Progenitor cell of endocrine pancreas (in vitro differentiated cells): ENCODE measurements at regions not wholly inside any gene's neighbourhood (a gene's known extent, or its start where the extent isn't known, plus 50 kb on each side); places are given as distances from the start of the nearest gene placed in this dataset.

Source experiments
- DNase-seq: peaks from one replicate; pipeline ENCODE4 v3.0.0; 2021; ENCODE audit warnings: low spot score; ENCODE audit not compliant: unreplicated experiment
- H3K27ac Mint-ChIP-seq: 2 replicates; pipeline ENCODE4 v1.8.0; 2021; ENCODE audit warnings: mild to moderate bottlenecking, moderate library complexity, mixed read lengths
- H3K27me3 Mint-ChIP-seq: 2 replicates; pipeline ENCODE4 v1.8.0; 2021; ENCODE audit warnings: mixed read lengths
- H3K36me3 Mint-ChIP-seq: 2 replicates; pipeline ENCODE4 v1.8.0; 2022; ENCODE audit warnings: mixed read lengths; ENCODE audit not compliant: insufficient read depth
- H3K4me1 Mint-ChIP-seq: 2 replicates; pipeline ENCODE4 v1.8.0; 2021; ENCODE audit warnings: low read depth, mixed read lengths
- H3K4me3 Mint-ChIP-seq: 2 replicates; pipeline ENCODE4 v1.8.0; 2021; ENCODE audit warnings: low read depth, mild to moderate bottlenecking, moderate library complexity, mixed read lengths
- H3K9me3 Mint-ChIP-seq: 2 replicates; pipeline ENCODE4 v1.8.0; 2021; ENCODE audit warnings: low read depth, mixed read lengths
- CTCF ChIP-seq: fragments of 200-600 bp; sonication (generic); IDR thresholded peaks from one replicate; pipeline ENCODE4 v1.5.0; 2021; ENCODE audit warnings: antibody characterized with exemption, mild to moderate bottlenecking; ENCODE audit not compliant: unreplicated experiment

- H3K4me3 Mint-ChIP-seq, result no peak overlapping the region
- no peaks in the 10 kb centered on the region for H3K36me3 Mint-ChIP-seq
- no peak overlapping the region for H3K27ac Mint-ChIP-seq
- DNase-seq, result no peak
- H3K9me3 Mint-ChIP-seq, result no peaks in the 10 kb centered on the region
- peaks cover 35% of the 10 kb centered on the region for H3K27me3 Mint-ChIP-seq
- peaks cover 9% of the 10 kb centered on the region for H3K4me1 Mint-ChIP-seq
- no peak for TF ChIP-seq CTCF
Measured at GRCh38 chr1:22385537-22385936, 66.1 kb upstream of the ZBTB40 start.

- peaks cover 9% of the 10 kb centered on the region for H3K4me1 Mint-ChIP-seq
- no peaks in the 10 kb centered on the region for H3K36me3 Mint-ChIP-seq
- no peak for DNase-seq
- no peak overlapping the region for H3K4me3 Mint-ChIP-seq
- H3K9me3 Mint-ChIP-seq, result no peaks in the 10 kb centered on the region
- TF ChIP-seq CTCF, result no peak
- H3K27me3 Mint-ChIP-seq, result peaks cover 41% of the 10 kb centered on the region
- no peak overlapping the region for H3K27ac Mint-ChIP-seq
Measured at GRCh38 chr1:22386774-22387173, 64.9 kb upstream of the ZBTB40 start.

- no peak overlapping the region for H3K27ac Mint-ChIP-seq
- H3K36me3 Mint-ChIP-seq, result no peaks in the 10 kb centered on the region
- TF ChIP-seq CTCF, result no peak
- H3K4me3 Mint-ChIP-seq, result no peak overlapping the region
- H3K27me3 Mint-ChIP-seq, result peaks cover 44% of the 10 kb centered on the region
- H3K9me3 Mint-ChIP-seq, result no peaks in the 10 kb centered on the region
- DNase-seq, result no peak
- H3K4me1 Mint-ChIP-seq, result peaks cover 9% of the 10 kb centered on the region
Measured at GRCh38 chr1:22387919-22388580, 63.6 kb upstream of the ZBTB40 start.

- Mint-ChIP-seq H3K9me3 (no peaks in the 10 kb centered on the region), H3K27me3 (peaks cover 43% of the 10 kb centered on the region), H3K27ac (no peak overlapping the region), H3K4me3 (no peak overlapping the region), H3K36me3 (no peaks in the 10 kb centered on the region), H3K4me1 (peaks cover 9% of the 10 kb centered on the region)
- no peak for TF ChIP-seq CTCF
- DNase-seq, result no peak
Measured at GRCh38 chr1:22388671-22389450, 62.8 kb upstream of the ZBTB40 start.

GRCh38 chr1:22393587-22393986 lies 58.1 kb upstream of the ZBTB40 start:
- Mint-ChIP-seq H3K4me1 (no peaks in the 10 kb centered on the region), H3K4me3 (no peak overlapping the region), H3K27me3 (peaks cover 55% of the 10 kb centered on the region), H3K9me3 (no peaks in the 10 kb centered on the region), H3K36me3 (no peaks in the 10 kb centered on the region), H3K27ac (no peak overlapping the region)
- DNase-seq, result no peak
- no peak for TF ChIP-seq CTCF
